H1 (cell line): ENCODE measurements at regions not wholly inside any gene's neighbourhood (a gene's known extent, or its start where the extent isn't known, plus 50 kb on each side); places are given as distances from the start of the nearest gene placed in this dataset.

Experiments used
- CTCF ChIA-PET: fragments of 300-600 bp; sonication (Branson Sonifier 250); formaldehyde crosslinking; loops from one replicate; lab custom pipeline; 2021; ENCODE audit not compliant: partially characterized antibody; lab: Charles Lee
- POLR2A ChIA-PET: fragments of 300-600 bp; sonication (Branson Sonifier 250); formaldehyde crosslinking; loops from one replicate; lab custom pipeline; 2021; ENCODE audit warnings: inconsistent platforms; ENCODE audit not compliant: partially characterized antibody; lab: Charles Lee
- DNase-seq, 2 experiments: peaks; one replicate each; pipeline versions ENCODE4 v3.0.0 to v3.0.0-alpha.2; 2010 to 2022; ENCODE audit warnings: low spot score in 2 of 2, low read depth in 1 of 2, mixed read lengths in 1 of 2
- FAIRE-seq: peaks from 2 replicates; lab custom pipeline; 2011; peaks lifted over from hg19 to GRCh38; lab: Jason Lieb, UNC
- H2AFZ ChIP-seq: 2 replicates; pipeline ENCODE4 v1.8.1; 2012; ENCODE audit warnings: low read length, inconsistent platforms
- H2AK5ac ChIP-seq: 2 replicates; pipeline ENCODE4 v1.6.1; 2013; ENCODE audit warnings: low read depth, low read length
- H2BK120ac ChIP-seq: replicated peaks from 2 replicates; pipeline ENCODE3; 2013; ENCODE audit warnings: low read depth, low read length, inconsistent platforms
- H2BK12ac ChIP-seq: 2 replicates; pipeline ENCODE4 v1.6.1; 2013; ENCODE audit warnings: low read depth, low read length
- H2BK15ac ChIP-seq: 2 replicates; pipeline ENCODE4 v1.6.1; 2013; ENCODE audit warnings: low read length
- H2BK20ac ChIP-seq: 2 replicates; pipeline ENCODE4 v1.6.1; 2013; ENCODE audit warnings: low read length
- H2BK5ac ChIP-seq: 2 replicates; pipeline ENCODE4 v1.6.1; 2013; ENCODE audit warnings: low read depth, low read length
- H3K14ac ChIP-seq: 2 replicates; pipeline ENCODE4 v1.6.1; 2013; ENCODE audit warnings: inconsistent platforms; ENCODE audit not compliant: insufficient read length
- H3K18ac ChIP-seq: 2 replicates; pipeline ENCODE4 v1.6.1; 2013; ENCODE audit warnings: low read length; ENCODE audit errors: extremely low read depth
- H3K23ac ChIP-seq: 2 replicates; pipeline ENCODE4 v1.6.1; 2013; ENCODE audit warnings: inconsistent platforms; ENCODE audit not compliant: insufficient read length
- H3K23me2 ChIP-seq: 2 replicates; pipeline ENCODE4 v1.6.1; 2013; ENCODE audit warnings: low read depth, low read length
- H3K27ac ChIP-seq: 2 replicates; pipeline ENCODE4 v1.6.1; 2011; ENCODE audit warnings: low read depth, low read length, inconsistent platforms
- H3K27me3 ChIP-seq, 4 experiments: replicated peaks in 1 of 4; 1 replicate in 1 of 4; 2 replicates in 3 of 4; pipeline versions ENCODE4 v1.6.1 to v1.8.1; 2011 to 2013; ENCODE audit warnings: low read length in 3 of 4, mild to moderate bottlenecking in 3 of 4, inconsistent platforms in 2 of 4, mixed read lengths in 2 of 4, moderate library complexity in 1 of 4; ENCODE audit not compliant: control insufficient read depth in 3 of 4, insufficient read depth in 3 of 4; ENCODE audit errors: extremely low read depth in 1 of 4
- H3K36me3 ChIP-seq, 4 experiments: 2 replicates each; pipeline versions ENCODE4 v1.6.1 to v1.8.1; 2011 to 2013; ENCODE audit warnings: mild to moderate bottlenecking in 4 of 4, low read length in 3 of 4, moderate library complexity in 2 of 4, control low read depth in 1 of 4, inconsistent platforms in 1 of 4; ENCODE audit not compliant: insufficient read depth in 4 of 4, control insufficient read depth in 2 of 4
- H3K4ac ChIP-seq: replicated peaks from 2 replicates; pipeline ENCODE3; 2013; ENCODE audit warnings: low read length, low read depth, mixed read lengths, inconsistent platforms; ENCODE audit not compliant: insufficient read length
- H3K4me1 ChIP-seq, 4 experiments: replicated peaks in 1 of 4; 1 replicate in 1 of 4; 2 replicates in 3 of 4; pipeline versions ENCODE4 v1.6.1 to v1.8.1; 2011 to 2013; ENCODE audit warnings: low read length in 3 of 4, inconsistent platforms in 2 of 4, mixed read lengths in 1 of 4; ENCODE audit not compliant: insufficient read depth in 4 of 4, control insufficient read depth in 3 of 4
- H3K4me2 ChIP-seq, 2 experiments: 2 replicates each; pipeline versions ENCODE4 v1.6.1 to v1.8.1; 2011 to 2013; ENCODE audit warnings: low read depth in 2 of 2, low read length in 2 of 2, control low read depth in 1 of 2, inconsistent platforms in 1 of 2, mild to moderate bottlenecking in 1 of 2; ENCODE audit not compliant: insufficient read depth in 1 of 2
- H3K4me3 ChIP-seq, 4 experiments: fragments of 200-600, 300-600 bp in 1 of 4; sonication (generic), shearing (Covaris generic), sonication (Bioruptor Twin) in 1 of 4; 2 replicates each; pipeline versions ENCODE4 v1.5.1 to v1.8.1; 2011 to 2016; ENCODE audit warnings: low read length in 4 of 4, low read depth in 3 of 4, control low read depth in 2 of 4, inconsistent platforms in 2 of 4, mild to moderate bottlenecking in 2 of 4, mixed read lengths in 1 of 4, moderate library complexity in 1 of 4; ENCODE audit not compliant: insufficient read depth in 2 of 4; ENCODE audit errors: extremely low read depth in 1 of 4
- H3K56ac ChIP-seq: replicated peaks from 2 replicates; pipeline ENCODE3; 2013; ENCODE audit warnings: low read depth, mild to moderate bottlenecking, mixed read lengths, low read length, inconsistent platforms; ENCODE audit not compliant: insufficient read length
- H3K79me1 ChIP-seq: 2 replicates; pipeline ENCODE4 v1.6.1; 2013; ENCODE audit warnings: low read depth, low read length, control low read depth
- H3K79me2 ChIP-seq, 2 experiments: 2 replicates each; pipeline versions ENCODE4 v1.6.1 to v1.8.1; 2012 to 2013; ENCODE audit warnings: low read length in 2 of 2, mild to moderate bottlenecking in 2 of 2, inconsistent platforms in 1 of 2; ENCODE audit not compliant: insufficient read depth in 2 of 2, control insufficient read depth in 1 of 2
- H3K9ac ChIP-seq, 4 experiments: replicated peaks in 1 of 4; 1 replicate in 1 of 4; 2 replicates in 3 of 4; pipeline versions ENCODE4 v1.6.1 to v1.8.1; 2011 to 2013; ENCODE audit warnings: low read depth in 3 of 4, low read length in 3 of 4, control low read depth in 2 of 4, mild to moderate bottlenecking in 2 of 4, moderate library complexity in 2 of 4, inconsistent platforms in 1 of 4; ENCODE audit errors: extremely low read depth in 1 of 4
- H3K9me3 ChIP-seq, 2 experiments: 2 replicates each; pipeline versions ENCODE4 v1.6.1 to v1.8.1; 2012 to 2013; ENCODE audit warnings: mild to moderate bottlenecking in 2 of 2, moderate library complexity in 2 of 2, control low read depth in 1 of 2, inconsistent platforms in 1 of 2, low read depth in 1 of 2, low read length in 1 of 2, mixed read lengths in 1 of 2; ENCODE audit not compliant: insufficient read depth in 2 of 2
- H4K20me1 ChIP-seq, 2 experiments: replicated peaks in 1 of 2; 2 replicates each; pipeline versions ENCODE3 to v1.8.1; 2011 to 2013; ENCODE audit warnings: inconsistent platforms in 2 of 2, low read length in 2 of 2, mild to moderate bottlenecking in 1 of 2; ENCODE audit not compliant: insufficient read depth in 2 of 2, control insufficient read depth in 1 of 2
- H4K5ac ChIP-seq: 2 replicates; pipeline ENCODE4 v1.6.1; 2013; ENCODE audit warnings: low read length, low read depth, mixed read lengths, inconsistent platforms; ENCODE audit not compliant: insufficient read length
- H4K8ac ChIP-seq: 2 replicates; pipeline ENCODE4 v1.8.0; 2013; ENCODE audit warnings: mild to moderate bottlenecking, moderate library complexity, low read length, inconsistent platforms; ENCODE audit not compliant: insufficient read depth; ENCODE audit errors: extremely low read depth
- H4K91ac ChIP-seq: replicated peaks from 2 replicates; pipeline ENCODE3; 2013; ENCODE audit warnings: low read length, mixed read lengths, inconsistent platforms; ENCODE audit not compliant: insufficient read length
- ASH2L ChIP-seq: fragments of 200-600, 300-600 bp; sonication (generic); IDR thresholded peaks from one replicate; pipeline ENCODE4 v1.7.1; 2017; ENCODE audit warnings: low read length
- CHD1 ChIP-seq: IDR thresholded peaks from 2 replicates; pipeline ENCODE4 v1.6.1; 2012; ENCODE audit warnings: low read depth, low read length, improper control_type of control experiment
- CHD2 ChIP-seq: IDR thresholded peaks from 2 replicates; pipeline ENCODE4 v1.6.1; 2012; ENCODE audit warnings: low read length, improper control_type of control experiment
- EGR1 ChIP-seq: IDR thresholded peaks from 2 replicates; pipeline ENCODE4 v1.6.1; 2011; ENCODE audit warnings: low read depth, low read length, borderline replicate concordance
- HDAC6 ChIP-seq: IDR thresholded peaks from one replicate; pipeline ENCODE4 v1.7.1; 2012; ENCODE audit warnings: low read depth, mild to moderate bottlenecking, inconsistent platforms, low read length, moderate library complexity
- KDM4A ChIP-seq: IDR thresholded peaks from one replicate; pipeline ENCODE4 v1.7.1; 2012; ENCODE audit warnings: low read depth, mild to moderate bottlenecking, moderate library complexity, low read length, inconsistent platforms; ENCODE audit not compliant: severe bottlenecking
- POLR2AphosphoS5 ChIP-seq: IDR thresholded peaks from 2 replicates; pipeline ENCODE4 v1.6.1; 2011; ENCODE audit warnings: low read depth, low read length
- SIX5 ChIP-seq: IDR thresholded peaks from 2 replicates; pipeline ENCODE4 v1.6.1; 2011; ENCODE audit warnings: mild to moderate bottlenecking, low read depth, low read length
- SP2 ChIP-seq: IDR thresholded peaks from 2 replicates; pipeline ENCODE4 v1.6.1; 2012; ENCODE audit warnings: mild to moderate bottlenecking, low read length, inconsistent platforms
- SUZ12 ChIP-seq: fragments of 200-600 bp; sonication (generic); IDR thresholded peaks from 2 replicates; pipeline ENCODE4 v1.6.1; 2012; ENCODE audit warnings: mild to moderate bottlenecking, inconsistent platforms, low read length, moderate library complexity, mixed read lengths
- WGBS, 2 experiments: shearing (Covaris generic) in 1 of 2; methylation state at CpG; one replicate each; pipeline versions ENCODE4 v1.1.6 to v1.1.7; 2013 to 2015; ENCODE audit warnings: low lambda C conversion rate in 2 of 2, mixed read lengths in 2 of 2, inconsistent platforms in 1 of 2, low coverage in 1 of 2, missing lambda C conversion rate in 1 of 2; ENCODE audit not compliant: insufficient replicate concordance in 2 of 2, insufficient coverage in 1 of 2, insufficient read length in 1 of 2; ENCODE audit errors: extremely low coverage in 1 of 2, missing lambda C conversion rate in 1 of 2; 5-methylcytosine and 5-hydroxymethylcytosine counted together
- TF ChIP-seq, protein P1 (sequence below): IDR thresholded peaks from 2 replicates; pipeline ENCODE4 v1.6.1; 2012; ENCODE audit warnings: low read length, inconsistent platforms
- TF ChIP-seq, protein P2 (sequence below): IDR thresholded peaks from 2 replicates; pipeline ENCODE4 v1.6.1; 2011; ENCODE audit warnings: low read length, improper control_type of control experiment
- TF ChIP-seq, protein P3 (sequence below): IDR thresholded peaks from 2 replicates; pipeline ENCODE4 v1.6.1; 2011; ENCODE audit warnings: low read depth, mild to moderate bottlenecking, low read length; ENCODE audit not compliant: insufficient read depth

DNA sequence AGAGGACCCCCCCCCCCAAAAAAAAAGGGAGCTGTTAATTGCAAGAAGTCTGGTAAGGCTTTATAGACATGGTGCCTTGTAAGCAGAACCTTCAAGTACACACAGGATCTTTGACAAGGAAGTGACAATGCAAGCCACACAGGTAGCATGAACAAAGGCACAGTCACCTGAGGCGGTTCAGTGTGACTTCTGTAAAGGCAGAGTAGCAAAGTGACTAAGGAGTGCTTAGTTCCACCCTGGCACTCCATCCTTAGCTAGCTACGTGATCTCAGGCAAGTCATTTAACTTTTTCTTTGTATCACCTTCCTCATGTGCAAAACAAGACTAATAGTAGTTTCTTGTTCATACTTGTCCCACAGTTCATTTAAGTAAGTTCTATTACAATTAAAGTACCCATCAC, 282.0 kb downstream of the PRELID2 start:
- H2AK5ac ChIP-seq: no peak overlapping the region
- WGBS, 2 experiments: 90% methylated on average over 2 of the region's 2 CpGs; no CpG with 5 or more reads in 1 of the 2 experiments
- H3K23me2 ChIP-seq: no peaks in the 10 kb centered on the region
- no peak overlapping the region for H2BK5ac ChIP-seq
- no peak overlapping the region for H4K5ac ChIP-seq
- H3K36me3 ChIP-seq: no peaks in the 10 kb centered on the region
- ChIA-PET CTCF (no interaction called here), POLR2A (no interaction called here)
- H3K4me1 ChIP-seq: peaks cover 0 to 4% (median 0%) of the 10 kb centered on the region in 4 experiments; a peak in 1 of 7 replicates
- H4K91ac ChIP-seq: no peak overlapping the region
- no peak overlapping the region for H2AFZ ChIP-seq
- DNase-seq: no peak
- H3K4me3 ChIP-seq: no peak overlapping the region
- no peak overlapping the region for H4K8ac ChIP-seq
- H2BK15ac ChIP-seq: no peak overlapping the region
- no peak overlapping the region for H3K4me2 ChIP-seq
- H3K79me2 ChIP-seq: no peaks in the 10 kb centered on the region
- no peak overlapping the region for H3K27ac ChIP-seq
- H3K79me1 ChIP-seq: no peaks in the 10 kb centered on the region
- no peak overlapping the region for H2BK120ac ChIP-seq
- no peak overlapping the region; a peak in 1 of 7 replicates for H3K9ac ChIP-seq
- no peak overlapping the region for H2BK12ac ChIP-seq
- no peak overlapping the region for H2BK20ac ChIP-seq
- H3K56ac ChIP-seq: no peak overlapping the region
- H3K4ac ChIP-seq: no peak overlapping the region
- H4K20me1 ChIP-seq: no peaks in the 10 kb centered on the region
- H3K14ac ChIP-seq: no peak overlapping the region
- H3K27me3 ChIP-seq: no peaks in the 10 kb centered on the region
- H3K23ac ChIP-seq: no peak overlapping the region
- H3K18ac ChIP-seq: no peak overlapping the region
- FAIRE-seq: no peak
- no peaks in the 10 kb centered on the region for H3K9me3 ChIP-seq
- no peak for TF ChIP-seq CHD1
- TF ChIP-seq, protein P1, sequence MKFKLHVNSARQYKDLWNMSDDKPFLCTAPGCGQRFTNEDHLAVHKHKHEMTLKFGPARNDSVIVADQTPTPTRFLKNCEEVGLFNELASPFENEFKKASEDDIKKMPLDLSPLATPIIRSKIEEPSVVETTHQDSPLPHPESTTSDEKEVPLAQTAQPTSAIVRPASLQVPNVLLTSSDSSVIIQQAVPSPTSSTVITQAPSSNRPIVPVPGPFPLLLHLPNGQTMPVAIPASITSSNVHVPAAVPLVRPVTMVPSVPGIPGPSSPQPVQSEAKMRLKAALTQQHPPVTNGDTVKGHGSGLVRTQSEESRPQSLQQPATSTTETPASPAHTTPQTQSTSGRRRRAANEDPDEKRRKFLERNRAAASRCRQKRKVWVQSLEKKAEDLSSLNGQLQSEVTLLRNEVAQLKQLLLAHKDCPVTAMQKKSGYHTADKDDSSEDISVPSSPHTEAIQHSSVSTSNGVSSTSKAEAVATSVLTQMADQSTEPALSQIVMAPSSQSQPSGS: no peak
- TF ChIP-seq EGR1: no peak
- TF ChIP-seq HDAC6: no peak
- TF ChIP-seq ASH2L: no peak
- TF ChIP-seq SP2: no peak
- no peak for TF ChIP-seq CHD2
- no peak for TF ChIP-seq SIX5
- TF ChIP-seq, protein P2, sequence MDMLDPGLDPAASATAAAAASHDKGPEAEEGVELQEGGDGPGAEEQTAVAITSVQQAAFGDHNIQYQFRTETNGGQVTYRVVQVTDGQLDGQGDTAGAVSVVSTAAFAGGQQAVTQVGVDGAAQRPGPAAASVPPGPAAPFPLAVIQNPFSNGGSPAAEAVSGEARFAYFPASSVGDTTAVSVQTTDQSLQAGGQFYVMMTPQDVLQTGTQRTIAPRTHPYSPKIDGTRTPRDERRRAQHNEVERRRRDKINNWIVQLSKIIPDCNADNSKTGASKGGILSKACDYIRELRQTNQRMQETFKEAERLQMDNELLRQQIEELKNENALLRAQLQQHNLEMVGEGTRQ: no peak
- no peak for TF ChIP-seq POLR2AphosphoS5
- no peak for TF ChIP-seq KDM4A
- TF ChIP-seq SUZ12: no peak
- TF ChIP-seq, protein P3, sequence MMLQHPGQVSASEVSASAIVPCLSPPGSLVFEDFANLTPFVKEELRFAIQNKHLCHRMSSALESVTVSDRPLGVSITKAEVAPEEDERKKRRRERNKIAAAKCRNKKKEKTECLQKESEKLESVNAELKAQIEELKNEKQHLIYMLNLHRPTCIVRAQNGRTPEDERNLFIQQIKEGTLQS: no peak
